GM12874 (cell line): ENCODE measurements at regions not wholly inside any gene's neighbourhood (a gene's known extent, or its start where the extent isn't known, plus 50 kb on each side); places are given as distances from the start of the nearest gene placed in this dataset.

Experiments used
- TF ChIP-seq, protein P1 (sequence below): IDR thresholded peaks from 2 replicates; pipeline ENCODE4 v1.5.1; 2011; ENCODE audit warnings: low read depth, mild to moderate bottlenecking, control low read depth, low read length, moderate library complexity; ENCODE audit not compliant: insufficient read depth

DNA sequence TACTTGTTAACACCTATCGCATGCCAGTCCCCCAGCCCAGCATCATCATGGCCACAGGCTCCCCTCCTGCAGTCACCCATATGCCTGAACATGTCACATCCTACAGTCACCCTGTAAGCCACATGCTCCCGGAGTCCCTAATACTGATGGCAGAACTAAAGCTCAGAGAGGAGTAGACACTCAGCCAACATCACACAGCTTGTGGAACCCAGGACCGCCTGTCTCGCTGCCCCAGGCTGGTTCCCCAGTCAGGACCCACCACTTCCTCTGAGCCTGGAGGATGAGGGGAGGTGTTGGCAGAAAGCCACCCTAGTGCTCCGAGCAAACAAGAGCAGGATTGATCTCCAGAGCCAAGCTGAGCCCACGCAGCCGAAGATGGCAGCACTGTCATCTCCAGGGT, 85.0 kb upstream of the MYL10 start:
- TF ChIP-seq, protein P1, sequence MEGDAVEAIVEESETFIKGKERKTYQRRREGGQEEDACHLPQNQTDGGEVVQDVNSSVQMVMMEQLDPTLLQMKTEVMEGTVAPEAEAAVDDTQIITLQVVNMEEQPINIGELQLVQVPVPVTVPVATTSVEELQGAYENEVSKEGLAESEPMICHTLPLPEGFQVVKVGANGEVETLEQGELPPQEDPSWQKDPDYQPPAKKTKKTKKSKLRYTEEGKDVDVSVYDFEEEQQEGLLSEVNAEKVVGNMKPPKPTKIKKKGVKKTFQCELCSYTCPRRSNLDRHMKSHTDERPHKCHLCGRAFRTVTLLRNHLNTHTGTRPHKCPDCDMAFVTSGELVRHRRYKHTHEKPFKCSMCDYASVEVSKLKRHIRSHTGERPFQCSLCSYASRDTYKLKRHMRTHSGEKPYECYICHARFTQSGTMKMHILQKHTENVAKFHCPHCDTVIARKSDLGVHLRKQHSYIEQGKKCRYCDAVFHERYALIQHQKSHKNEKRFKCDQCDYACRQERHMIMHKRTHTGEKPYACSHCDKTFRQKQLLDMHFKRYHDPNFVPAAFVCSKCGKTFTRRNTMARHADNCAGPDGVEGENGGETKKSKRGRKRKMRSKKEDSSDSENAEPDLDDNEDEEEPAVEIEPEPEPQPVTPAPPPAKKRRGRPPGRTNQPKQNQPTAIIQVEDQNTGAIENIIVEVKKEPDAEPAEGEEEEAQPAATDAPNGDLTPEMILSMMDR = no peak

- TF ChIP-seq, protein P1 = no peak
Observed at GRCh38 chr7:101717628-101718357, 88.7 kb upstream of the MYL10 start.

DNA sequence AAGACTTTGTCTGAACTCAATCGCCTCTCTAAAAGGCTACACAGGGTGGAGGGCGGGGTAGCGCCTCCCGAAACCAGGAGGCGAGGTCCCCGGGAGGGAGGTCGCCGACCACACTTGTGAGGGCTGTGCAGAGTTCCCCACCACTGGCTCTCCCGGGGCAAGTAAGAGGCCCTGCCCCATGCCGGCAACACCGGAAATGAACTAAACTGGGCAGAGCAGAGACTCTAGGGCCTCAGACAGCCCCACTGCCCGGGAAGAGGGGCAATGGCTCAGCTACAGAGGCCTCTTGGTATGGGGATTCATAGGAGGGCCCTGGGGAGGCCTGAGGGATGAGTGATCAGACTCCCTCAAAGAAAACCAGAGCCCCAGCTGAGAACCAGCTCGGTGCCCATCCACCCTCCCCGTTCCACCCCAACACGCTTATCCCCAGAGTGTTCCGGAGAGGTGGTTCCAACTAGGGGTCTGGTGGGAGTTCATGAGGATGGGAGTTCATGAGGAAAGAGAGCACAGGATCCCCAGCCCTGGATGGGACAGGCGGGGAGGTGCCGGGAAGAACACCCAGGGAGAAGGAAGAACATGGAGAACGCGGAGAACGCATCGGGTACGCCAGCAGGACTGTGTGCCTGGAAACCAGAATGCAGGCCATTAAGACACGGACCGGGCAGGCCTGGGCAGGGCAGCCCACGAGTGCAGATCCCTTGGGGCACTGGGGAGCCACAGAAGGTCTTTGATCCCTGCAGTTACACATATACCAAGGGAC, 89.4 kb upstream of the MYL10 start:
- TF ChIP-seq, protein P1 = no peak

- TF ChIP-seq, protein P1 = no peak
Observed at GRCh38 chr7:101719123-101719470, 90.0 kb upstream of the MYL10 start.

GRCh38 chr7:101720324-101720723, 91.2 kb upstream of the MYL10 start:
- TF ChIP-seq, protein P1 = no peak

DNA sequence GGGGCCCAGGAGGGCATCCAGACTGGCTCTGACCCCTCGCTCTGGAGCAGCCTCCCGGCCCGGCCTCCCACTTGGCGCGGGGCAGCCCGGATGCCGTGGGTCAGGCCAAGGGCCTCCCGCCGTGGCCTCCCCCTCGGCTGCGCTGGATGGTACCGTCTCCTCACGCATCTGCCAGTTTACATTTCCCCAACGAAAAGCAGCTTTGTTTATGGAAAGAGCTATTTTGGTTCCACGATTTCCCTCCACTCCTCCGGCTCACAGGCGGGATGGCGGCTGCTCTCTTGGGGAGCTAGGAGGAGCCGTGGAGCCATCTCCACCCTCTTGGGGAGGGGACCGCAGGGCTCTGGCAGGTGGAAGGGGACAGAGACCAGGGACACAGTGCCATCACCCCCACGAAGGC, 93.2 kb upstream of the MYL10 start:
- TF ChIP-seq, protein P1 = no peak

GRCh38 chr7:101723835-101724234, 93.6 kb upstream of the CUX1 start:
- TF ChIP-seq, protein P1 = no peak
